ENCODE measurements at regions not wholly inside any gene's neighbourhood (a gene's known extent, or its start where the extent isn't known, plus 50 kb on each side); places are given as distances from the start of the nearest gene placed in this dataset.
A peak's percentile ranks its signal among the peaks of the same experiment; 100 is the strongest.

DNA sequence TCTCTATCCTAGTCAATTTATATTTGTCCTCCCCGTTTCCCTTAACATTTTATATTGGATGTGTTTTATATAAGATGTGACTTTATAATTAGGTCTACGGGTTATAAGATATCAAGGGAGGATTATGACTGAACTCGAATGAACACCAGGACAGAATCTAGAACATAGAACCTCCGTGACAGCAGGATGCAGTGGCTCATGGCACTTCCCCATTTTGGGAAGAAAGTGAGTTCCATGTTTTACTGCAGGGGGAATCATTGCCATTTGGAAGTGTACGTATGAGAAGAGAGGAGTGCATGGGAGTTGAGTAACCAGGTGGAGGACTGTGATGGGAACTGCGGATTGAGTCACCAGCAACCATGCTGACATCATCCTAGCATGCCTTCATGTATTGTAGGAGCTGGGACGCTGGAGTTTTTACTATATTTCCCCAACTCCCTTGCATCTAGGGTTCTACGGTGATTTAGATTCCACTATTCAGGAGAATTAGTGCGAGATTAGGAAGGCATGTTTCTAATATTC, 56.1 kb upstream of the FOXC1 start:
- DNase-seq: no peak

DNA sequence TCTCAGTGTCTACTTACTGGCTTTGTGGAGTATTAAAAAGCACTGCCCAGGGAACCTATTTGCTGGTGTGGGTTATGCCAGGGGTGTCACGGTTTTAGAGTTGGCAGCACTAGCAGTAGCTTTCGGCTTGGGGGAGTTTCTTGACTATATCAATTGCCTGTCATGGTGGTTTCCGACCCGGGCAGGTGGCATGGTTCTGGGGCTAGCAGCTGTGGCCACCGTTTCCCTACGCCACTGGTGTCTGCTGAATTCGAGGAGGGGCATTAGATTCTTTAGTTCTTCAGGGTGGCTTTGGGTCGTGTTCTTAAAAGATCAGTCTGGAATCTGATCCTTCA, 55.6 kb upstream of the FOXC1 start:
- DNase-seq: peak in 1 of 2 donors; percentile 3

DNA sequence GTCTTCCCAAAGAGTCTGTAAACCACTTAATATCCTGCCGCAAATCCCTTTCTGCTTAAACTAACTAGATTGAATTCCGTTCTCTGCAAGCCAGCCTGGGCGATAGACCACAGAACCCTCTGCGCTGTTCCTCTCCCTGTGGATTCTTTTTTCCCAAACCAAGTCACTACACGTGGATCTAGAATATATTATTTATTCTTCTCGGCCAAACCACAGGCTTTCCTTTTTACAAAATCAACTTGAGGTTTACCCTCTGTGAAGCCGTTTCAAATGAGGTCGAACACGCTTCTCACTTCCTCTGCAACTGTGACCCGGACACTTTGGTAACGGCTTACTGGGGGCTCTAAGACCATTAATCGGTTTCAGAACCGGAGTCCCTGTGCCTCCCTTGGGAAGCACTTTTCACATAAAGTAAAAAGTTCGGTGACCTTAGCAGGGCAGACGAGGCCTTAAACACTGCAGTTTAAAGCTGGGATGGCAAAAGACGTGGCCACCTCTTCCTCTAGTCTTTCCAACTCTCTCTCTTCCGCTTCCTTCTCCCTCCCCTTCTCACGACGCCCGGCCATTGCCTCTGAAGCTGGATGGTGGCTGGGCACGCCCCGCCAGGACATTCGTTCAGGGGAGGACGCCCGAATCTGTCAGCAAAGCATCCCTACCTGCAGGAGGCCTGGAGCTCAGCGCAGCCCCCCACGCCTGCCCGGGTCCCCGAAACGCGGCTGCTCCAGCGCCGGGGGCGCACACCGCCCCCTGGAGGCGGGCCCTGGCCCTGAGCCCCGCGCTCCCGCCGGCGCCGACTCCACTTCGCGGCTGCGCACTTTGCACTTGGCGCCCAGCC, 55.0 kb upstream of the FOXC1 start:
- DNase-seq: peak; percentile 69 to 74

DNA sequence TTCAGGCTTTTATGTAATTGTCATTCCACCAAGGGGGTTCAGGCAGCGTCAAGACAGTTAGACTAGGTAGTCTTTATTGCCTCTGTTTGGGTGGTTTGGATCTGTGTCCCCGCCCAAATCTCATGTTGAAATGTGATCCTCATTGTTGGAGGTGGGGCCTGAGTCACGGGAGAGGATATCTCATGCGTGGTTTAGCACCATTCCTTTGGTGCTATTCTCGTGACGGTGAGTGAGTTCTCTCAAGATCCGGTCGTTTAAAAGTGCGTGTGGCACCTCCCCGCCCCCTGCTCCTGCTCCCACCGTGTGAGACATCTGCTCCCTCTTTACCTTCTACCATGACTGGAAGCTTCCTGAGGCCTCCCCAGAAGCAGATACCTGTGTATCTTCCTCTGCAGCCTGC, 51.3 kb upstream of the FOXC1 start:
- no peak for DNase-seq

Data from CD4-positive, alpha-beta T cell treated with Interferon alpha-2 for 1 hour (primary cell).